ENCODE measurements at regions not wholly inside any gene's neighbourhood (a gene's known extent, or its start where the extent isn't known, plus 50 kb on each side); places are given as distances from the start of the nearest gene placed in this dataset.

DNA sequence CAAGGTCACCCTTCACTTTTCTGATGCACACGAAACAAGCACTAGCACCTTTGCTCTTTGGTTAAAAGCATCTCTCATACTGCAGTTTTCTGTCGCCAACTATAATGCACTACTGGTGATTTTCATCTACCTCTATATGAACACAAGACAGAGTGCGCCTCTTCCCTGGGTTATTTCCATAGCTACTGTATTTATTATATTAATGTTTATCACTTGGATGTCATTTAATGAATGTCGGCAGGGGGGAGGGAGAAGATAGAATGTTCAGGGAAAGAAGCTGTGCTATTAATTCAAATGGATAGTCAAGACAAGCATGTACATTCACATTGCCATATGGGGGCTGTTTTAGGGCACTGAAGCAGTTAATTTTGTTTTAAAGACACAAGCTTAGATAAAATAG is 174.1 kb upstream of the SAMSN1 start:
- TF ChIP-seq, protein P1, sequence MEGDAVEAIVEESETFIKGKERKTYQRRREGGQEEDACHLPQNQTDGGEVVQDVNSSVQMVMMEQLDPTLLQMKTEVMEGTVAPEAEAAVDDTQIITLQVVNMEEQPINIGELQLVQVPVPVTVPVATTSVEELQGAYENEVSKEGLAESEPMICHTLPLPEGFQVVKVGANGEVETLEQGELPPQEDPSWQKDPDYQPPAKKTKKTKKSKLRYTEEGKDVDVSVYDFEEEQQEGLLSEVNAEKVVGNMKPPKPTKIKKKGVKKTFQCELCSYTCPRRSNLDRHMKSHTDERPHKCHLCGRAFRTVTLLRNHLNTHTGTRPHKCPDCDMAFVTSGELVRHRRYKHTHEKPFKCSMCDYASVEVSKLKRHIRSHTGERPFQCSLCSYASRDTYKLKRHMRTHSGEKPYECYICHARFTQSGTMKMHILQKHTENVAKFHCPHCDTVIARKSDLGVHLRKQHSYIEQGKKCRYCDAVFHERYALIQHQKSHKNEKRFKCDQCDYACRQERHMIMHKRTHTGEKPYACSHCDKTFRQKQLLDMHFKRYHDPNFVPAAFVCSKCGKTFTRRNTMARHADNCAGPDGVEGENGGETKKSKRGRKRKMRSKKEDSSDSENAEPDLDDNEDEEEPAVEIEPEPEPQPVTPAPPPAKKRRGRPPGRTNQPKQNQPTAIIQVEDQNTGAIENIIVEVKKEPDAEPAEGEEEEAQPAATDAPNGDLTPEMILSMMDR (conservative IDR thresholded peaks at IDR 0.05; ENCODE audit: low read depth, low read length), result no peak
- TF ChIP-seq EZH2 (IDR thresholded peaks at IDR 0.05; ENCODE audit: low read length, unreplicated experiment), result no peak
